ENCODE measurements at regions not wholly inside any gene's neighbourhood (a gene's known extent, or its start where the extent isn't known, plus 50 kb on each side); places are given as distances from the start of the nearest gene placed in this dataset.

GRCh38 chr5:97608501-97608900, 425.5 kb upstream of the RIOK2 start:
- TF ChIP-seq CTCF (IDR thresholded peaks at IDR 0.05) = no peak

GRCh38 chr5:97618721-97619120, 435.7 kb upstream of the RIOK2 start:
- no peak for TF ChIP-seq CTCF (IDR thresholded peaks at IDR 0.05)

- no peak for TF ChIP-seq CTCF (IDR thresholded peaks at IDR 0.05)
Measured at GRCh38 chr5:97623441-97623840, 440.4 kb upstream of the RIOK2 start.

GRCh38 chr5:97624886-97625285, 441.8 kb upstream of the RIOK2 start:
- no peak for TF ChIP-seq CTCF (IDR thresholded peaks at IDR 0.05)

GRCh38 chr5:97627272-97627671, 444.2 kb upstream of the RIOK2 start:
- TF ChIP-seq CTCF (IDR thresholded peaks at IDR 0.05) = no peak

GRCh38 chr5:97628031-97628430, 445.0 kb upstream of the RIOK2 start:
- no peak for TF ChIP-seq CTCF (IDR thresholded peaks at IDR 0.05)

- no peak for TF ChIP-seq CTCF (IDR thresholded peaks at IDR 0.05)
Measured at GRCh38 chr5:97628807-97629206, 445.8 kb upstream of the RIOK2 start.

GRCh38 chr5:97629276-97629675, 446.2 kb upstream of the RIOK2 start:
- no peak for TF ChIP-seq CTCF (IDR thresholded peaks at IDR 0.05)
